BE2C (cell line): ENCODE measurements at regions not wholly inside any gene's neighbourhood (a gene's known extent, or its start where the extent isn't known, plus 50 kb on each side); places are given as distances from the start of the nearest gene placed in this dataset.

Experiments
- DNase-seq: peaks from one replicate; pipeline ENCODE4 v3.0.0-alpha.2; 2020
- H3K27me3 ChIP-seq: fragments of 250-450 bp; sonication (Bioruptor Pico); 2 replicates; pipeline ENCODE4 v1.5.1; 2020; ENCODE audit warnings: mild to moderate bottlenecking
- H3K36me3 ChIP-seq: fragments of 250-450 bp; sonication (Bioruptor Pico); 2 replicates; pipeline ENCODE4 v1.5.1; 2020; ENCODE audit warnings: mild to moderate bottlenecking
- H3K4me1 ChIP-seq: fragments of 250-450 bp; sonication (Bioruptor Pico); 2 replicates; pipeline ENCODE4 v1.5.1; 2020
- H3K4me3 ChIP-seq: 2 replicates; pipeline ENCODE4 v1.5.1; 2011; ENCODE audit warnings: low read depth, low read length
- H3K9me3 ChIP-seq: fragments of 250-450 bp; sonication (Bioruptor Pico); 2 replicates; pipeline ENCODE4 v1.5.1; 2020
- CTCF ChIP-seq: IDR thresholded peaks from 2 replicates; pipeline ENCODE4 v1.5.1; 2012; ENCODE audit warnings: mild to moderate bottlenecking, low read depth, low read length

- peaks cover 19% of the 10 kb centered on the region for H3K4me1 ChIP-seq
- peaks cover 40% of the 10 kb centered on the region for H3K27me3 ChIP-seq
- TF ChIP-seq CTCF: no peak
- H3K4me3 ChIP-seq: no peak overlapping the region
- H3K9me3 ChIP-seq: no peaks in the 10 kb centered on the region
- no peak for DNase-seq
- no peaks in the 10 kb centered on the region for H3K36me3 ChIP-seq
These were observed 609.9 kb upstream of the SALL1 start for GRCh38 chr16:51761001-51761400.

- Histone ChIP-seq H3K9me3 (no peaks in the 10 kb centered on the region), H3K4me3 (peak overlapping the region; percentile 30; the same call in 1 of the 2 replicates), H3K27me3 (peaks cover 31% of the 10 kb centered on the region), H3K36me3 (no peaks in the 10 kb centered on the region), H3K4me1 (peaks cover 19% of the 10 kb centered on the region)
- no peak for DNase-seq
- TF ChIP-seq CTCF: no peak
These were observed 608.9 kb upstream of the SALL1 start for GRCh38 chr16:51759999-51760398.

DNA sequence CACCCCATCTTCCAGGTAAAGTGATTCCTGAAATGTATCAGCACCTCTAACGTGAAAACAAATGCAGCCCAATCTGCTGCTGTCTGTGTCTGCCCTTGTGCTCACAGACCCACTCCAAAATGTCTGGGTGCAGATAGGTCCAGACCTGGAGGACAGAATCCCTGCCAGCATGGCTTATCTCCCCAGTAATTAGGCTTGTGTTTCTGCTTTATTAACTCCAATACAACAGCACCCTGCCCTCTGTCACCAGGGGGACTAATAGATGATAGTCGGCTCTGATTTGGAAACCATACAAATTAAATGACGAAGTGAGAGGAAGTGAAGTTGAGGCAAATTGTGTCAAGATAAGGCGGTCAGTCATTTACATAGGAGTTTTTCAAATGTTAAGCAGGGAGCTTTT lies 608.3 kb upstream of the SALL1 start:
- Histone ChIP-seq H3K36me3 (no peaks in the 10 kb centered on the region), H3K4me3 (peak overlapping the region; percentile 30; the same call in 1 of the 2 replicates), H3K9me3 (no peaks in the 10 kb centered on the region), H3K27me3 (peaks cover 27% of the 10 kb centered on the region), H3K4me1 (peaks cover 19% of the 10 kb centered on the region)
- no peak for TF ChIP-seq CTCF
- peak; percentile 72 for DNase-seq

GRCh38 chr16:51757921-51758479 lies 606.9 kb upstream of the SALL1 start:
- TF ChIP-seq CTCF: no peak
- Histone ChIP-seq H3K9me3 (no peaks in the 10 kb centered on the region), H3K4me3 (peak overlapping the region; percentile 30; the same call in 1 of the 2 replicates), H3K4me1 (peaks cover 21% of the 10 kb centered on the region), H3K27me3 (peaks cover 23% of the 10 kb centered on the region), H3K36me3 (no peaks in the 10 kb centered on the region)
- DNase-seq: no peak

DNA sequence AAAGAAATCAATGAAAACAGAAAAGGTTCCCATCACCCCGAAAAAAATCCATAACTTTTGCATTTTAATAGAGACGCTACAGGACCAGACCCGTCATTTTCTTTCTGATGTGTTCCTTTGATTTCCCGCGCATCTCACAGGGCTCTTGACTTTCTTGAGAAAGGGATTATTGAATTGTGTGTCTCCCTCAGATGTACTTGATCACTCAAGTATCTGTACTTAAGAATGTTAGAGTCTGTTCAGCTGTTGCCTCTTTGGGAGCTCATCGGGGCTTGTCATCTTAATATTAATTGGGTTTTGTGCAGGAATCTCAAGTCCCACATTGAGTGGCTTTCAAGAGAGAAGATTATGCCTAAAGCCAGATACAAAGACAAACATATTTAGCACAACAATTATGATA lies 606.4 kb upstream of the SALL1 start:
- Histone ChIP-seq H3K4me1 (peaks cover 24% of the 10 kb centered on the region), H3K27me3 (peaks cover 18% of the 10 kb centered on the region), H3K4me3 (no peak overlapping the region), H3K36me3 (no peaks in the 10 kb centered on the region), H3K9me3 (no peaks in the 10 kb centered on the region)
- no peak for DNase-seq
- no peak for TF ChIP-seq CTCF

DNA sequence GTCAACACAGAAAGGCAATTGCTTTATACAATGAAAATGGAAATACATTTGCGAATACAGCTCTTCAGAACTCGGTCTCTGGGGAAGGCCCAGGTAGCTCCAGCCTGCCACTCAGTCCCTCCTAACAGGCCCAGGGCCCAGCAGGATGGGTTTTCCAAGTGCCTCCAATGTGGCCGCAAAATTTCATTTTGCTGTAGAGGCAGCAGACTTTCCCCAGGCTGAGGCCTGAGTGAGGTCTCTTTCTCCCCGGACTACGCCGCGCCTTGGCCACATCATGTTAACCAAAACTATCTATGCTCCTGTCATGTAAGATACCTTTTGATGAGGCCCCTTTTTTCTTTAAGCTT lies 606.0 kb upstream of the SALL1 start:
- H3K4me1 ChIP-seq: peaks cover 21% of the 10 kb centered on the region

More for the DNA sequence above, 606.0 kb upstream of the SALL1 start:
- no peaks in the 10 kb centered on the region for H3K9me3 ChIP-seq
- no peak for TF ChIP-seq CTCF
- no peaks in the 10 kb centered on the region for H3K36me3 ChIP-seq
- no peak for DNase-seq
- no peak overlapping the region for H3K4me3 ChIP-seq
- H3K27me3 ChIP-seq: peaks cover 14% of the 10 kb centered on the region
